WTC11 (cell line): ENCODE measurements at regions not wholly inside any gene's neighbourhood (a gene's known extent, or its start where the extent isn't known, plus 50 kb on each side); places are given as distances from the start of the nearest gene placed in this dataset.

Source experiments
- ETV6 ChIP-seq: sonication (generic); formaldehyde crosslinking; IDR thresholded peaks from 2 replicates; pipeline ENCODE4 v1.8.1; 2022; ENCODE audit warnings: mild to moderate bottlenecking, missing genetic modification reagents
- FOXP1 ChIP-seq: sonication (generic); formaldehyde crosslinking; IDR thresholded peaks from 2 replicates; pipeline ENCODE4 v1.8.0; 2022; ENCODE audit warnings: missing genetic modification reagents, mild to moderate bottlenecking, moderate library complexity, borderline replicate concordance
- NR2C2 ChIP-seq: sonication (generic); formaldehyde crosslinking; IDR thresholded peaks from 2 replicates; pipeline ENCODE4 v1.8.0; 2022; ENCODE audit warnings: mild to moderate bottlenecking, missing genetic modification reagents
- RELA ChIP-seq: sonication (generic); formaldehyde crosslinking; IDR thresholded peaks from 2 replicates; pipeline ENCODE4 v1.8.1; 2022; ENCODE audit warnings: missing genetic modification reagents, mild to moderate bottlenecking, borderline replicate concordance
- TF ChIP-seq, protein P1 (sequence below): sonication (generic); formaldehyde crosslinking; IDR thresholded peaks from 2 replicates; pipeline ENCODE4 v1.8.1; 2023; ENCODE audit warnings: mild to moderate bottlenecking, missing genetic modification reagents
- TF ChIP-seq, protein P2 (sequence below): fragments of 200-600 bp; IDR thresholded peaks from 2 replicates; pipeline ENCODE4 v1.8.0; 2022; ENCODE audit warnings: antibody characterized with exemption
- TF ChIP-seq, protein P3 (sequence below): sonication (generic); formaldehyde crosslinking; IDR thresholded peaks from 2 replicates; pipeline ENCODE4 v1.8.1; 2023; ENCODE audit warnings: mild to moderate bottlenecking, missing genetic modification reagents

DNA sequence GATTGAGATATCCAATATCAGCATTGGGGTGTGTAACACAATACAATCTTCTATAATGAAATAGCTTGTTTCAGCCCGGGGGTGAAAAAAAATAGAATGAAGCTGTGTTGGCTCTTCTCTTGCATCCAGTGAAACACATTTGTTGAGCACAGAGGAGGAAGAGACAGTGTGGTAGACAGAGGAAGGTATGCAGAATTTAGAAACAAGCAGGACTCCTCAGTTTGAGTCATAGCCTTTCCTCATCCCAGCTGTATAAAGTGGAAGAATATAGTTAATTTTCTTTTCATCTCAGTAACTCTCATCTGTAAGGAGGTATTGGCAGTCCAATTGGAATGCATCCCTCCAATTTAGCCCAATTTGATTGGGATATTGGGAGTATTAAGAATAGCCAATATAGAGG lies 302.2 kb upstream of the VLDLR start:
- TF ChIP-seq, protein P1, sequence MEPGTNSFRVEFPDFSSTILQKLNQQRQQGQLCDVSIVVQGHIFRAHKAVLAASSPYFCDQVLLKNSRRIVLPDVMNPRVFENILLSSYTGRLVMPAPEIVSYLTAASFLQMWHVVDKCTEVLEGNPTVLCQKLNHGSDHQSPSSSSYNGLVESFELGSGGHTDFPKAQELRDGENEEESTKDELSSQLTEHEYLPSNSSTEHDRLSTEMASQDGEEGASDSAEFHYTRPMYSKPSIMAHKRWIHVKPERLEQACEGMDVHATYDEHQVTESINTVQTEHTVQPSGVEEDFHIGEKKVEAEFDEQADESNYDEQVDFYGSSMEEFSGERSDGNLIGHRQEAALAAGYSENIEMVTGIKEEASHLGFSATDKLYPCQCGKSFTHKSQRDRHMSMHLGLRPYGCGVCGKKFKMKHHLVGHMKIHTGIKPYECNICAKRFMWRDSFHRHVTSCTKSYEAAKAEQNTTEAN = no peak
- TF ChIP-seq, protein P2, sequence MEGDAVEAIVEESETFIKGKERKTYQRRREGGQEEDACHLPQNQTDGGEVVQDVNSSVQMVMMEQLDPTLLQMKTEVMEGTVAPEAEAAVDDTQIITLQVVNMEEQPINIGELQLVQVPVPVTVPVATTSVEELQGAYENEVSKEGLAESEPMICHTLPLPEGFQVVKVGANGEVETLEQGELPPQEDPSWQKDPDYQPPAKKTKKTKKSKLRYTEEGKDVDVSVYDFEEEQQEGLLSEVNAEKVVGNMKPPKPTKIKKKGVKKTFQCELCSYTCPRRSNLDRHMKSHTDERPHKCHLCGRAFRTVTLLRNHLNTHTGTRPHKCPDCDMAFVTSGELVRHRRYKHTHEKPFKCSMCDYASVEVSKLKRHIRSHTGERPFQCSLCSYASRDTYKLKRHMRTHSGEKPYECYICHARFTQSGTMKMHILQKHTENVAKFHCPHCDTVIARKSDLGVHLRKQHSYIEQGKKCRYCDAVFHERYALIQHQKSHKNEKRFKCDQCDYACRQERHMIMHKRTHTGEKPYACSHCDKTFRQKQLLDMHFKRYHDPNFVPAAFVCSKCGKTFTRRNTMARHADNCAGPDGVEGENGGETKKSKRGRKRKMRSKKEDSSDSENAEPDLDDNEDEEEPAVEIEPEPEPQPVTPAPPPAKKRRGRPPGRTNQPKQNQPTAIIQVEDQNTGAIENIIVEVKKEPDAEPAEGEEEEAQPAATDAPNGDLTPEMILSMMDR = no peak
- TF ChIP-seq, protein P3, sequence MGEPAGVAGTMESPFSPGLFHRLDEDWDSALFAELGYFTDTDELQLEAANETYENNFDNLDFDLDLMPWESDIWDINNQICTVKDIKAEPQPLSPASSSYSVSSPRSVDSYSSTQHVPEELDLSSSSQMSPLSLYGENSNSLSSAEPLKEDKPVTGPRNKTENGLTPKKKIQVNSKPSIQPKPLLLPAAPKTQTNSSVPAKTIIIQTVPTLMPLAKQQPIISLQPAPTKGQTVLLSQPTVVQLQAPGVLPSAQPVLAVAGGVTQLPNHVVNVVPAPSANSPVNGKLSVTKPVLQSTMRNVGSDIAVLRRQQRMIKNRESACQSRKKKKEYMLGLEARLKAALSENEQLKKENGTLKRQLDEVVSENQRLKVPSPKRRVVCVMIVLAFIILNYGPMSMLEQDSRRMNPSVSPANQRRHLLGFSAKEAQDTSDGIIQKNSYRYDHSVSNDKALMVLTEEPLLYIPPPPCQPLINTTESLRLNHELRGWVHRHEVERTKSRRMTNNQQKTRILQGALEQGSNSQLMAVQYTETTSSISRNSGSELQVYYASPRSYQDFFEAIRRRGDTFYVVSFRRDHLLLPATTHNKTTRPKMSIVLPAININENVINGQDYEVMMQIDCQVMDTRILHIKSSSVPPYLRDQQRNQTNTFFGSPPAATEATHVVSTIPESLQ (CRISPR knock-in tag) = no peak
- TF ChIP-seq FOXP1 (CRISPR knock-in tag) (no peak), NR2C2 (CRISPR knock-in tag) (no peak), RELA (CRISPR knock-in tag) (no peak), ETV6 (CRISPR knock-in tag) (no peak)
